ENCODE measurements at regions not wholly inside any gene's neighbourhood (a gene's known extent, or its start where the extent isn't known, plus 50 kb on each side); places are given as distances from the start of the nearest gene placed in this dataset. TPM values are rescaled to one million over a fixed set of nuclear protein-coding genes. Genes with fewer than 3 reads are reported as not detected.

GRCh38 chr20:51864967-51865366 lies 62.6 kb upstream of the SALL4 start:
- H3K9ac ChIP-seq (ENCODE audit: low read depth, low read length), result no peak overlapping the region
- no peaks in the 10 kb centered on the region for H3K36me3 ChIP-seq (ENCODE audit: insufficient read depth, low read length)
- H3K9me3 ChIP-seq (replicated peaks; ENCODE audit: low read length), result no peaks in the 10 kb centered on the region
- H3K4me3 ChIP-seq (ENCODE audit: low read length), result no peak overlapping the region
- H3K4me2 ChIP-seq (ENCODE audit: low read length), result no peak overlapping the region
- H3K4me1 ChIP-seq (ENCODE audit: control insufficient read depth, insufficient read depth, low read length), result peaks cover 5% of the 10 kb centered on the region
- peaks cover 28% of the 10 kb centered on the region for H3K27me3 ChIP-seq (ENCODE audit: control insufficient read depth, insufficient read depth, low read length)

- no peaks in the 10 kb centered on the region for H3K36me3 ChIP-seq (ENCODE audit: insufficient read depth, low read length)
- H3K27me3 ChIP-seq (ENCODE audit: control insufficient read depth, insufficient read depth, low read length), result peaks cover 30% of the 10 kb centered on the region
- no peak overlapping the region for H3K4me3 ChIP-seq (ENCODE audit: low read length)
- no peak overlapping the region for H3K9ac ChIP-seq (ENCODE audit: low read depth, low read length)
- H3K4me2 ChIP-seq (ENCODE audit: low read length), result no peak overlapping the region
- H3K4me1 ChIP-seq (ENCODE audit: control insufficient read depth, insufficient read depth, low read length), result peaks cover 7% of the 10 kb centered on the region
- H3K9me3 ChIP-seq (replicated peaks; ENCODE audit: low read length), result no peaks in the 10 kb centered on the region
Measured at GRCh38 chr20:51862796-51863195, 60.5 kb upstream of the SALL4 start.

- Histone ChIP-seq H3K4me3 (ENCODE audit: low read length) (no peak overlapping the region), H3K4me2 (ENCODE audit: low read length) (no peak overlapping the region), H3K27me3 (ENCODE audit: control insufficient read depth, insufficient read depth, low read length) (peaks cover 38% of the 10 kb centered on the region), H3K4me1 (ENCODE audit: control insufficient read depth, insufficient read depth, low read length) (peaks cover 7% of the 10 kb centered on the region), H3K36me3 (ENCODE audit: insufficient read depth, low read length) (no peaks in the 10 kb centered on the region), H3K9me3 (replicated peaks; ENCODE audit: low read length) (no peaks in the 10 kb centered on the region), H3K9ac (ENCODE audit: low read depth, low read length) (no peak overlapping the region)
Measured at GRCh38 chr20:51861726-51862466, 59.6 kb upstream of the SALL4 start.

- peaks cover 44% of the 10 kb centered on the region for H3K27me3 ChIP-seq (ENCODE audit: control insufficient read depth, insufficient read depth, low read length)
- H3K4me3 ChIP-seq (ENCODE audit: low read length), result no peak overlapping the region
- H3K9me3 ChIP-seq (replicated peaks; ENCODE audit: low read length), result no peaks in the 10 kb centered on the region
- H3K9ac ChIP-seq (ENCODE audit: low read depth, low read length), result no peak overlapping the region
- no peaks in the 10 kb centered on the region for H3K36me3 ChIP-seq (ENCODE audit: insufficient read depth, low read length)
- H3K4me2 ChIP-seq (ENCODE audit: low read length), result peak overlapping the region; percentile 34
- H3K4me1 ChIP-seq (ENCODE audit: control insufficient read depth, insufficient read depth, low read length), result peaks cover 7% of the 10 kb centered on the region
Measured at GRCh38 chr20:51860111-51860882, 58.0 kb upstream of the SALL4 start.

- Histone ChIP-seq H3K4me1 (ENCODE audit: control insufficient read depth, insufficient read depth, low read length) (peaks cover 7% of the 10 kb centered on the region), H3K4me2 (ENCODE audit: low read length) (no peak overlapping the region), H3K4me3 (ENCODE audit: low read length) (no peak overlapping the region), H3K9me3 (replicated peaks; ENCODE audit: low read length) (no peaks in the 10 kb centered on the region), H3K27me3 (ENCODE audit: control insufficient read depth, insufficient read depth, low read length) (peaks cover 31% of the 10 kb centered on the region), H3K9ac (ENCODE audit: low read depth, low read length) (no peak overlapping the region), H3K36me3 (ENCODE audit: insufficient read depth, low read length) (no peaks in the 10 kb centered on the region)
Measured at GRCh38 chr20:51856432-51856831, 54.1 kb upstream of the SALL4 start.

- H3K36me3 ChIP-seq (ENCODE audit: insufficient read depth, low read length), result no peaks in the 10 kb centered on the region
- H3K4me2 ChIP-seq (ENCODE audit: low read length), result no peak overlapping the region
- H3K27me3 ChIP-seq (ENCODE audit: control insufficient read depth, insufficient read depth, low read length), result peaks cover 31% of the 10 kb centered on the region
- peaks cover 2% of the 10 kb centered on the region for H3K4me1 ChIP-seq (ENCODE audit: control insufficient read depth, insufficient read depth, low read length)
- no peak overlapping the region for H3K9ac ChIP-seq (ENCODE audit: low read depth, low read length)
- H3K9me3 ChIP-seq (replicated peaks; ENCODE audit: low read length), result no peaks in the 10 kb centered on the region
- H3K4me3 ChIP-seq (ENCODE audit: low read length), result no peak overlapping the region
Measured at GRCh38 chr20:51854921-51855320, 52.6 kb upstream of the SALL4 start.

Small RNA genes lying in the stretch of these regions (small RNA-seq; reads per million reads assigned to genes)
- gene RNU6-347P (not detected), gene RNU7-6P (not detected)

Measured in skeletal muscle satellite cell (primary cell).